ENCODE measurements at regions not wholly inside any gene's neighbourhood (a gene's known extent, or its start where the extent isn't known, plus 50 kb on each side); places are given as distances from the start of the nearest gene placed in this dataset.
A peak's percentile ranks its signal among the peaks of the same experiment; 100 is the strongest.

- Histone ChIP-seq H3K27ac (no peak overlapping the region), H3K4me1 (no peaks in the 10 kb centered on the region), H3K27me3 (no peaks in the 10 kb centered on the region), H3K9me3 (no peaks in the 10 kb centered on the region), H3K36me3 (no peaks in the 10 kb centered on the region), H3K4me3 (no peak overlapping the region)
- no peak for TF ChIP-seq CTCF (IDR thresholded peaks at IDR 0.05)
- no peak for TF ChIP-seq POLR2AphosphoS5 (IDR thresholded peaks at IDR 0.05)
- TF ChIP-seq POLR2A (IDR thresholded peaks at IDR 0.05), result no peak
- TF ChIP-seq EP300 (IDR thresholded peaks at IDR 0.05), result no peak
- 74 to 83% (median 79%) methylated on average over 4 of the region's 4 CpGs for WGBS, 5 donors
- DNase-seq, result no peak
- intact Hi-C loops (cut with DNase I; ENCODE audit: low total_unique reads), result no loop called here
These were observed 272.7 kb downstream of the HHIPL2 start for GRCh38 chr1:222275001-222275728.

GRCh38 chr1:222266223-222267196 lies 281.4 kb downstream of the HHIPL2 start:
- TF ChIP-seq POLR2AphosphoS5 (IDR thresholded peaks at IDR 0.05) (no peak), EP300 (IDR thresholded peaks at IDR 0.05) (no peak), CTCF (IDR thresholded peaks at IDR 0.05) (no peak), POLR2A (IDR thresholded peaks at IDR 0.05) (no peak)

GRCh38 chr1:222263791-222264190 lies 284.1 kb downstream of the HHIPL2 start:
- H3K27me3 ChIP-seq, result no peaks in the 10 kb centered on the region
- no peaks in the 10 kb centered on the region for H3K9me3 ChIP-seq
- WGBS, 5 donors, result 74 to 89% (median 78%) methylated on average over 2 of the region's 2 CpGs
- no peaks in the 10 kb centered on the region for H3K36me3 ChIP-seq
- DNase-seq, result no peak
- H3K27ac ChIP-seq, result no peak overlapping the region
- H3K4me3 ChIP-seq, result no peak overlapping the region
- intact Hi-C loops (cut with DNase I; ENCODE audit: low total_unique reads), result no loop called here
- no peaks in the 10 kb centered on the region for H3K4me1 ChIP-seq
- no peak for TF ChIP-seq CTCF (IDR thresholded peaks at IDR 0.05)
- TF ChIP-seq EP300 (IDR thresholded peaks at IDR 0.05), result no peak
- no peak for TF ChIP-seq POLR2AphosphoS5 (IDR thresholded peaks at IDR 0.05)
- no peak for TF ChIP-seq POLR2A (IDR thresholded peaks at IDR 0.05)

More at GRCh38 chr1:222266223-222267196, 281.4 kb downstream of the HHIPL2 start:
- 48 to 58% (median 51%) methylated on average over 14 of the region's 14 CpGs for WGBS, 5 donors
- Histone ChIP-seq H3K9me3 (no peaks in the 10 kb centered on the region), H3K27me3 (no peaks in the 10 kb centered on the region), H3K36me3 (no peaks in the 10 kb centered on the region), H3K4me1 (no peaks in the 10 kb centered on the region), H3K4me3 (no peak overlapping the region), H3K27ac (no peak overlapping the region)
- DNase-seq, result peak in 1 of 2 donors; percentile 14
- intact Hi-C loops (cut with DNase I; ENCODE audit: low total_unique reads), result no loop called here

GRCh38 chr1:222257027-222257426 lies 290.9 kb downstream of the HHIPL2 start:
- Histone ChIP-seq H3K4me3 (no peak overlapping the region), H3K27me3 (no peaks in the 10 kb centered on the region), H3K27ac (no peak overlapping the region), H3K4me1 (no peaks in the 10 kb centered on the region), H3K36me3 (no peaks in the 10 kb centered on the region), H3K9me3 (peaks cover 0 to 11% (median 4%) of the 10 kb centered on the region in 4 donors)
- 37 to 50% (median 44%) methylated on average over 2 of the region's 2 CpGs for WGBS, 5 donors
- no peak for TF ChIP-seq EP300 (IDR thresholded peaks at IDR 0.05)
- TF ChIP-seq CTCF (IDR thresholded peaks at IDR 0.05), result no peak
- no peak for TF ChIP-seq POLR2AphosphoS5 (IDR thresholded peaks at IDR 0.05)
- TF ChIP-seq POLR2A (IDR thresholded peaks at IDR 0.05), result no peak
- intact Hi-C loops (cut with DNase I; ENCODE audit: low total_unique reads), result no loop called here
- DNase-seq, result no peak

All from stomach (tissue), 8 donors.